ENCODE measurements at regions not wholly inside any gene's neighbourhood (a gene's known extent, or its start where the extent isn't known, plus 50 kb on each side); places are given as distances from the start of the nearest gene placed in this dataset.
"Not testable (repeated sequence)": the region's sequence is repeated elsewhere in the genome, so short reads cannot be mapped to it uniquely, and the experiment has no call there.

DNA sequence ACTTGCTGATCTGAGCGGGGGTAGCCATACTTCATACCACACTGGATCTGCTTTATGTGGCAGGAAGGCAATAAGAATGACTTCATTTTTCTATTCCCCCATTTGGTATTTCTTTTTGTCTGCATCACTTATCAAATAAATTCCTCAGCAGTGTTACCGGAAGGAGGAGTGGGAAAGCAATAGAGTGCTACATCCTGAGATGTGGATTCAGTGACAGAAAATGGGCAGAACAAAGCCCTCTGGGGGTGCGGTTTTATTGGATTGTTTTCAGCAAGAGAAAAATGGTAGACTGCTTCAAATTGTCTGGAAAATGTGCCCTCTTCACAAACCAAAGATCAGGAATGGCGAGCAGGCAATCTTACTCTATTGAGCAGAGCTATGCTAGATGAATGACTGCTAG lies 751.9 kb upstream of the NEGR1 start:
- DNase-seq, result no peak

DNA sequence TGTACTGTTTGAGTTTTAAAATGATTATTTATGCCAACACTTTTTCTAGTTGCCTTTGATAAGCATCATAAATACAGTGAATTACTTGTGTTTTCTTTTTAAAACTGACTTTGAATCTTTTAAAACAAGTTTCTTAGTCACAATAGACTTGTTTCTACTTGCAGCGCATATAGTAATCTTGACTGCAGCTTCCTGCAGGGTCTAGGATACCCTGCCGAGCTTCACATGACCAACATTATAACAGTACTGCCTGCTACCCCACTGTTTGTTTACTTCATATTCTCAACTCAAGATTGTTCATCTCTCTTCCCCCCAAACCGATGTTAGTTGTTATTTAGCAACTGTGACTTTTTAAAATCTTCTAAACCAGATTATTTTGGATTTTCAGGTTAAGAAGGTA lies 751.3 kb upstream of the NEGR1 start:
- DNase-seq, result no peak

DNA sequence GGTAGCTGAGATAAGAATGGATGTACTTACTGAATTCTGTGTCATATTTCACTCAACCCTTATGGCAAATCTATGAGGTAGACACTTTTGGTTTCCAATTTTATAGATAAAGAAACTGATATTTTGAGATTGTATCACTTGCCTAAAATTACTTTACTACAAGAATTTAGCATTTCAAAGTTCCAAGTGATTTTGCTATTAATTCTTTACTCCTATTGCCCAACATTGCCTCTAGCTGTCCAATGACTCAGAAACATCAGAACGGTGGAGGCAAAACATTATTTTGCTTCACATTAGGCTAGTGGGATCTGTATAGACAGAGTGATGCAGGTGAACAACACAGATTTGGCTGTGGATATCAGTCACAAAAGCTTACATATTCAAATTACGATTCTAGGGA lies 747.2 kb upstream of the NEGR1 start:
- DNase-seq, result no peak

DNA sequence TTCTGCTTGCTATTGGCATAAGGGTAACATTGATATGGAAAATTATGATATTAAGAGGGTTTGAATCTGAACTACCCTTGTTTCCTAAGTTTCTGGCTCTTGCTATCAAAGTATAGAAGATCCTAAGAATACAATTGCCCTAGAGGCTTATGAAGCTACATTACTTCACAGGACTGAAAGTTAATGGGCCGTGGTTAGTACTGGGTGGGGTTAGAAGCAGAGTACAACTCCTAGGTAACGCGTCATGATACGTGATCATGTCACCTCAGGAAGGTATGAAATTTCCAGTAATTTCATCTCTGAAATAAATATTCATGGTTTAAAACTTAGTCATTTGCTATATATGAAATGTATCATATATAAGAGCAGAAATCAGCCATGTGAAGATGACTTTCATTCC lies 743.8 kb upstream of the NEGR1 start:
- DNase-seq, result no peak

DNA sequence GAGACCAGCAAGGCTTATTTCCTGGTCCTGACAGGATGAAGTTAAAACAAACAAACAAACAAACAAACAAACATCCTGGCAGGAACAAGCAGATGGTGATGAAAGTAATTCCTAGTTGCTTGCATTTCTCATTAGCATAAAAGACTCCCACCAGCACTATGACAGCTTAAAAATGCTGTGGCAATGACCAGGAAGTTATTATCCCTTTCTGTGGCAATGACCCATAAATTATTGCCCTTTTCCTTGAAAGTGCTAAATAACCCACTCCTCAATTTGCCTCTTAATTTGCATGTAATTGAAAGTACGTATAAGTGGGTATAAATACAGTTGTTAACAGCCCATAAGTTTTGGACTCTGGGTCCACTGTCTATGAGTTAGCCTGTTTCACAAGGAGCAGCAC lies 727.6 kb upstream of the NEGR1 start:
- no peak for DNase-seq

DNA sequence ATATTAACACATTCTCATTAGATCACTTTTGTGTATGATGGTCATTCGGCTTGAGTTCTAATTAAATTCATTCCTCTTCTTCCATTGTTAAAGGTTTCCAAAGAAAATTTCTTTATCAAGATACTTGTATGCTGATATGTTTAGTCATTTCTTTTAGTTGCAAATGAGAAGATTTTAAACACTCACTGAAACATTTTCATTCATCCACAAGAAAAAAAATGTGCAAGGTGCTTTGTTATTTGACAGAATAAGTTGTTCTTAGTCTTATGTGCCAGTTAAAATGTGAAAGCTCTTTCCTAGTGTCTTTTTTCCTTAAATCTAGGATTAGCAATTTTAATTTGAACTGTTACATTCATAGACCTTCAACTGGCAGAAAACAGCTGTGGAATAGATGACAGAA lies 727.0 kb upstream of the NEGR1 start:
- DNase-seq, result no peak

DNA sequence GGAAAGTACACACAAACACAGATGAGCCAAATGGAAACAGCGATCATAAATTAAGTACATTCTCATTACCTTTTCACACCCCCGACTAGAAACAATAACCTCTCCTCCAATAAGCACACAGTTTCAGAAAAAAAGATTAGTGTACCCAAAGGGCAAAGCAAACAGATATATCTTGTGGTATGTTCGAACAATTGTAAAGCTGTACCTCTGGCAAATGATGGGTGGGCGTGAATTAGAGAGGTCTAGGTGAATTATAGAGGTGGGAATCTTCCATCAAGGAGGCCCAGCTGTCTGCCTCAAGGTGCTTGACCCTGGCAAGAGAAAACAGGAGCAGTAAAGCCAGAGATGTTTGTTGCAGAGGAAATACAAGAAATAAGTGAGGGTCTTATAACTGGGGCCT lies 715.3 kb upstream of the NEGR1 start:
- no peak for DNase-seq

DNA sequence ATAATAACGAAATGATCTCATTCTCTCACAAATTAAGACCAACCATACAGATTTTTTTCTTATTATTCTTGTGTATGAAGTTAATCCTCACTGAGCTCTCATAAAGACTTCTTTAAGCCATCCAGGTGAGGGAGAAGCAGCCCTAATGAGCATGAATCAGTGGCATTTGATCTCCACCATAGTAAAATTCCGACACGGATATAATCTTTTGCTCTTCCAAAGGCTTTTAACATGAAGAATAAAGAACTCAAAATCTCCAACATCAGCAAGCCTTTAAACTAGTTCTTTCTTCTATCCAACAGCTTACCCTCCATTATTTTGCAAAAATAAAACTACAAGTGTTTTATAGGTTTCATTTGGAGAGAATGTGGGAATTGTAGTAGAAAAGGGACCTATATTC lies 714.7 kb upstream of the NEGR1 start:
- no peak for DNase-seq

DNA sequence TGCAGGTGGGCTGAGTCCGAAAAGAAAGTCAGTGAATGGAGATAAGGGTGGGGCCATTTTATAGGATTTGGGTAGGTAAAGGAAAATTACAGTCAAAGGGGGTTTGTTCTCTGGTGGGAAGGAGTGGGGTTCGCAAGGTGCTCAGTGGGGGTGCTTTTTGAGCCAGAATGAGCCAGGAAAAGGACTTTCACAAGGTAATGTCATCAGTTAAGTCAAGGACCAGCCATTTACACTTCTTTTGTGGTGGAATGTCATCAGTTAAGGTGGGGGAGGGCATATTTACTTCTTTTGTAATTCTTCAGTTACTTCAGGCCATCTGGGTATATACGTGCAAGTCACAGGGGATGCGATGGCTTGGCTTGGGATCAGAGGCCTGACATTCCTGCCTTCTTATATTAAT lies 705.5 kb upstream of the NEGR1 start:
- not testable (repeated sequence) for DNase-seq

DNA sequence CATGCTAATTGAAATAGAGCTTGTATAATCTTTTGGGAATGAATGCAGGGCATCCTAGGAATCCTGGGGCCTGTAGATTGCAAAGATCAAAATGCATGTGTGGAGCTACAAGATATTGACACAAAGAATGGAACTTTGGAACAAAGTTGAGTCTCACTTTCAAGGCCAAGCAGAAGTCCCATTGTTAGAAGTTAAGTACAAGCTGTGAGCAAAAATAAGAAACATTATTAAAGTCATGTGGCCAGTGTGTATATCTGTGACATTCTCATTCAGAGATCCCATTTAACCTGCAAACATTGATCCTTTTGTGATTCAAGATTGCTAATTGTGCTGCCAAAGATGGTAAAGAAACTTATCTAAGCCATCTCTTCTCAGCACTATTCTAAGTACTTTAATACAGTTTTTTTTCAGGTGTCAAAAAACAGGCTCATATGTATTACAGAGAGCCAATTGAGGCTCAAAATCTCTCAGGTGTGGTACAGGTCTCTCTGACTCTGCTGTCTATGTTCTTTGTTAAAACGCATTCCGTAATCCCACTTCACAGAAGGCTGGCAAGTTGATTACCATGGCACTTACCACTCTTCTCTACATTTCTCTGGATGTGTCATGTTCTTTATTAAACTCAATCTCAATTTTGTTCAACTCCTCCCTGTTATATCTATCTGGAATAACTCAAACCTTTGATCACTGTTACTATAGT lies 704.4 kb upstream of the NEGR1 start:
- DNase-seq, result no peak

DNA sequence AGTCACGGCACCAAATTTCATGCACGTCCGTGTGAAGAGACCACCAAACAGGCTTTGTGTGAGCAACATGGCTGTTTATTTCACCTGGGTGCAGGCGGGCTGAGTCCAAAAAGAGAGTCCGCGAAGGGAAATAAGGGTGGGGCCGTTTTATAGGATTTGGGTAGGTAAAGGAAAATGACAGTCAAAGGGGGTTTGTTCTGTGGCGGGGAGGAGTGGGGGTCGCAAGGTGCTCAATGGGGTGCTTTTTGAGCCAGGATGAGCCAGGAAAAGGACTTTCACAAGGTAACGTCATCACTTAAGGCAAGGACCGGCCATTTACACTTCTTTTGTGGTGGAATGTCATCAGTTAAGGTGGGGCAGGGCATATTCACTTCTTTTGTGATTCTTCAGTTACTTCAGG lies 702.7 kb upstream of the NEGR1 start:
- DNase-seq, result not testable (repeated sequence)

DNA sequence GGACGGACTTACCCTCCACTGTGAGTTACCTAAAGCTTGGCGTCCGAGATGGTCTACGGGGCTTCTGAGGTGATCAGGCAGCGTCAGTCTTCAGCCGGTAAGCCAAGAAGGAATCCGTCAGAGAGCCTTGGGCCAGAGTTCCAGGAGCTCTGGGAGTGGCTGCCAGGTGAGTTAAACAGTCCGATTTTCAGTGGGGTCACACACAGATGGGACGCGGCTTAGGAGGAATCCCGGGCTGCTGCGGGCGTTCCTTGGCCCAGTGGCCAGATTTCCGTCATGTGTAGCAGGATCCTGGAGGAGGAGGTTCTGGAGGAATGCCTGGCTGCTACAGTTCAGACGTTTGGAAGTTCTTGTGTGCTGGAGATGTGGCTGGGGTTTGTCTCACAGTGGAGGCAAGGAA lies 700.7 kb upstream of the NEGR1 start:
- not testable (repeated sequence) for DNase-seq

DNA sequence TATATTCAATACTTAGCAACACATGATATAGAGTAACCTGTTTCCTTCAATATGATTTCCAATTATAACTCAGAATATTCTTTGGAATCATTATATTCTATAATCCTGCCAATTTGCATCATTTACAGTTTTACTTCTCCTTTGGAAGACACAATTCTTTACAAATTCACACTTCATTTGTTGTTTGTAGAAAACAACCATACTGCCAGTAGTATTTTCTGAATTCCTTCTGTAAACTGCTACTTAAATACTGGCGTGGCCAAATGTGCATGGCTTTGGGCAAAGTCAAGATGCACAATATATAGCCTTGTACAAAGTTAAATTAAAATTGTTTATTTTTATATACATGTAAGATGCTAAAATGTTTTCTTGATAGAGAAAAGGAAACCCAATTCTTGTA lies 687.1 kb upstream of the NEGR1 start:
- no peak for DNase-seq

DNA sequence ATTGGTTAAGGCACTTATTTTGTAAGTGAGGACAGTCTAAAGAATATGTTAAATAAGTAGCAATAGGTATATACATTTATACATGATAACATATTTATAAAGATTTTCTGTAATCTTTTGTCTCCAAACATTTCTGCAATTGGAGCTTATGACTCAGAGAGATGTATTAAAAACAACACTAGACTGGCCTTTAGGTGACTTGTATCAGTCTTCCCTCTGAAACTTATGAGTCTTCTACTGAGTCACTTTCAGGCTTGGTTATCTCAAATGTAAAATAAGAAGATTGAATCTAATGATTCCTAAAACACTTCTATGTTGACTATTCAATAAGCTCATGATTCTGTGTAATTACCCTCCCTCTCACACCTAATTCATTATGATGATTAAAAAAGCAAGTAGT lies 672.6 kb upstream of the NEGR1 start:
- no peak for DNase-seq

DNA sequence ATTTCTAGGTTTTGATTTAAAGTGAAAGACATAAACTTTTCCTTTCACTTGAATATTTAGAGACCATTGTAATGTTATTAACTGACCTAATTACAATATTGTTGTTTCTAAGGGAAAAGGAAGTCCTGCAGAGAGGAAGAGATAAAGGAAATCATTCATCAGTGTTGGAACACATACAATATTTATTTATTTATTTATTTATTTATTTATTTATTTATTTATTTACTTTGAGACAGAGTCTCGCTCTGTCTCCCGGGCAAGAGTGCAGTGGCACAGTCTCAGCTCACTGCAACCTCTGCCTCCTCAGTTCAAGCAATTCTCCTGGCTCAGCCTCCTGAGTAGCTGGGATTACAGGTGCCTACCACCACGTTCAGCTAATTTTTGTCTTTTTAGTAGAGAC lies 668.6 kb upstream of the NEGR1 start:
- not testable (repeated sequence) for DNase-seq

DNA sequence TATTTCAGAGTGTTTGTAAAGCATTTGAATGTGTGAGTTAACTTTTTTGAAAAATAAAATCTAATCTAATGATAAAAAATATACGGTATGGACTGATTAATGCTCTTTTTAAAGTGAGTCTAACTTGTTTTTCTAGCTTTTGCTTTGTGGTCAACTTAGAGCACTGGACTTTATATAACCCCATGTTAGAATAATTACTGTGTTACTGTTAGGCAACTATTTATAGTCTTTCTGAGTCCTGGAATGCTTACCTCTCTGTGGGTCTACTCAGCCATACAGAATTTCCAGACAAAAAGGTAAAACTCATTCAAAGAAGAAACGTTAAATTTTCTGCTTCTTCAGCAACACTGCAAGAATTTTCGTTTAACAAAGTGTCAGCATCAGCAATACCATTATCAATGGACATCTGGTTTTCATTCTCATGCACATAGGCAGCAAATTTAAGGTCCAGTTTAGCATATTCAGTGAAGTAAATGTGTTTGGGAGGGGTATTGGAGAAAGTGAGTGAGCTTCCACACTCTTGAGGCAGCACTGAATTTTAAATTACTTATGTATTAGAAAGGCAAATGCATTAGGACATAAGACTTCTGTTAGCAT lies 664.7 kb upstream of the NEGR1 start:
- no peak for DNase-seq

DNA sequence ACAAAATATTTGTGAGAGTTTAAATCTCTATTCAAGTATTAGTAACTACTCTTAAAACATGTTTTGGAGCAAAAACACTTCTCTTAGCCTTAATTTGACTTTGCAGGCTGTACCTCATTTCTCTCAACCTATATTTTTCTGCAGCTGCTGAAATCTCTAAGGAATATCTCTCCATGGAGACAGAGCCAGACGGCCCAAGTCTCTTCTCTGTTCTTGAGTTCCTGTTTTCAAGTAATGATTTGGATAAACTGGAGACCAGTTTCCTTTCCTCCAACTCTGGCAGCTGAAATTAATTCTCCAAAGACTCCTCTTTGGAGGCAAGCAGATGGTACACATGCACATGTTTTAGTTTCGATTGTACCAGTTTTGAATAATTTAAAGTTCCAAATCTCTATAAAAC lies 659.7 kb upstream of the NEGR1 start:
- DNase-seq, result no peak

DNA sequence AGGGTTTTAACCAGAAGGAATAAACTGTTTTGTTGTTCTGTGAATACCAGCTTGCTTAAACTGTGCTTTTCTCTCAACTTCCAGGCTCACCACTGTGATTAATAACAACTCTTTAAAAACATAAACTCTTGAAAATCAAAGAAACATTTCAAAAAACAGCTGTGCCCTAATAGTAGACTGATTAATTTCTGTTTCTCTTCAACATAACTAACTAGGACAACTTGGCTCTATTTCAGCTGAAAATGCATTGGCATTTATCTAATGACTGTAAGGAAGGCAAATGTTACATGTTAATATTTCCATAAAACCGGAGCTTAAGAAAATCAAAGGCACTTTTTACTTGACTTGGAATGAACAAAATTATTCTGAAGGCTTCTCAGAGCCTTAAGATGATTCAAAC lies 656.1 kb upstream of the NEGR1 start:
- DNase-seq, result no peak

DNA sequence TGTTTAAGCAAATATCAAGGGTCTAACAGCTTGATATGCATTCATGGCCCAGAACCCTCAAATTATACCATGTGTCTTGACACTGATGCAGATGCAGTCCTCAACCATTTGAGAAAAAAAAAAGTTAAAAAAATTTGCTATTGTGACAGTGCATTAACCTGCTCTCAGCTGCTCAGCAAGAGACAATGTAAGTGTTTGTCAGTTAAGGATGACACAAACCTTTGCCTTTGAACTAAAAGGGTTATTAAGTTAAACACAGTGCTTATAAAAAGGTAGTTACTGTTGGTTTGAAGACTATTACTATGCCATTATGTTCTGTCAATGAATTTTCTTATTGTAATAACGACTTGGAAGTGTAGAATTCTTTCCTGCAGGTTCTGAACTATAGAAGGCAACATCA lies 655.6 kb upstream of the NEGR1 start:
- DNase-seq, result no peak

DNA sequence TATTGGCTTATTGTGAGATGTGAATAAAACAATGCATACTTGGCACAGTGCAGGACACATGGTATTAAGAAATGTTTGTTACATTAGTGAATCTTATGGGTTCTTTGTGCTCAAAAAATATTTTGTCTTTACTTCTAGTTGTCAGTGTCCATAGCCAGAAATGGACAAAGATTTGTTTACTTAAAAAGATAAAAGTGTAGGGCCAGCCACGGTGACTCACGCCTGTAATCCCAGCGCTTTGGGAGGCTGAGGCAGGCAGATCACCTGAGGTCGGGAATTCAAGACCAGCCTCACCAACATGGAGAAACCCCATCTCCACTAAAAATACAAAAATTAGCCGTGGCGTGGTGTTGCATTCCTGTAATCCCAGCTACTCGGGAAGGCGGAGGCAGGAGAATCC lies 654.6 kb upstream of the NEGR1 start:
- no peak for DNase-seq

DNA sequence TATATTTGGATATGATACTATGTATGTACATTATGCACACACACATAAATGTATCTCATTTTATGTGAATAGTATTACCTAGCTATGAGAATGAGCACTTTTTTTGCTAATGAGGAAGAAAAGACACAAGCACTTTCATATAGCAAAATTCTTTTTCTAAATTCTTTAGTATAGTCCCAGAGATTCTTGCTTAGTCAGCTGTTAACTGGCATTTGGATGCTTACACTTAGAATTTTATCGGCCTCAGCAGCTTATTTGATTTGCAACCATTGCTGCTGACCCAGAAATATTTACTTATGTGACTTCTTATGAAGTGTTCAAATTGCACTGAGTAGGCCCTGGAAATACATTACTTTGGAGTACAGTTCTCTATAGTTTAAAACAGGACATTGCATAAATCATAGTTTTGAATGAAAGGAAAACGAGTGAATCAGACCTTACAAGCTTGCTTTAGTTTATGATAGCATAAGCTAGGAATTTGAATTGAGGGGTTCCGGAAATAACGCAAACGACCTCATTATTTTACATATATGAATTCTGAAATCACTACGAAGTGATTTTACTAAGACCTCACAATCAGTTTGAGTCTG lies 653.9 kb upstream of the NEGR1 start:
- no peak for DNase-seq

DNA sequence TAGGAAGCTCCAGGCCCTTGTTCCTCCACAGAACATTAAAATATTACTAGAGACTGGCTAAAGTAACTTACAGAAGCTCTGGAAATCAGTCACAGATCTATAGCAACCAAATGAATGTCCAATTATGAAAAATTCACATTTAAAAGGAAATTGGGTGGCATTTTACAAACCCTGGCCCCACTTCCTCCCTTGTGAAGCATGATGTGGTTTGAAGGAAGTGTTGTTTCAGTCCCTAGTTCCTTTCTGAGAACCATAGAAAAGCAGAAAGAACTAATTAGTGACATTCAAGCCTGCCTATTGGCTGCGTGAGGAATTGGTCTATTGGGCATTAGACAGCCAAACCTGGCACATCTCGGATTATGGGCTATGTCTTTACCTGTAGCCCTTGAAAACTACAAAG lies 649.7 kb upstream of the NEGR1 start:
- no peak for DNase-seq

DNA sequence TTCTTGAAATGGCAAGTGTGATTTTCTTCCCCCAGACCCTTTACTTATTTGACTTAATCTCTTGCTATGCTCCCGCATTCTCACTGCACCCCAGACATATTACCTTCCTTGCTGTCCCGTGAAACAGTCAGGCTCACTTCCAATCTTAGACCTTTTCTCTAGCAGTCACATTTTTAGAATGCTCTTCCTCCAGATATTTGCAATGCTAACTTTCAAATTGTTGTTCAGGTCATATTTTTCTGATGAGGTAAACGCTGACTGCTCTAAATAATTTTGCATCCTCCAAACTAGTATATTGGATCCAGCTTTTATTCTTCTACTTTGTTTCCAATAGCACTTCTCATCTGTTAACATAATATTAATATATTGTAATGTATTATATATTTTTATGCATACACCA lies 648.2 kb upstream of the NEGR1 start:
- DNase-seq, result no peak

DNA sequence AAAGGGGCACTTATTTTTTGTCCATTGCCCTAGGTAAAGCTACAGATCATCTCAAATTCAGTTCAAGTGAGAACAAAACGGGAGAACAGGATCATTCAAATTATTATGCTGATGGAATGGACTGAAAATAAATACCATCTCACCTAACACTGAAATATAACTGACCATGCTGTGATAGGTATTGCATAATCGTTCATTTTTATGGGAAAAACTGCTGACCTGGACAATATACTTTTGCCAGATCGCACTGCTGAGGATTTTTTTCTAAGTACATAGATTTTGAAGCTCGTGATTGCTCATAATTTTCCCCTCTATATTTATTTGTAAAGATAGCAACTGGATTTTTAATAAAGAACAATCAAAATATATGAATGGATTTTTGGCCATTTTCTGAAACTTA lies 636.6 kb upstream of the NEGR1 start:
- no peak for DNase-seq

DNA sequence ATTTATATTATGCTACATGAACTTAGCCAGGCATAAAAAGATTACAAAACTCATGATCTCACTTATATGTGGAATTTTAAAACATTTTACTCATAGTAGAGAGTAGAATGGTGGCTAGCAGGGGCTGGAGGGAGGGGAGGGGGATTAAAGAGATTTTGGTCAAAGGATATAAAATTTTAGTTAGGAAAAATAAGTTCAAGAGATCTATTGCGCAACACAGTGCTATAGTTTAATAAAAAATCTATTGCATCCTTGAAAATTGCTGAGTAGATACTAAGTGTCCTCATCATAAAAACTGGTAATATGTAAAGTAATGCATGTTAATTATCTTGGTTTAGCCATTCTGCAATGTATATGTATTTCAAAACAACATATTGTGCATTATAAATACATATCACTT lies 635.6 kb upstream of the NEGR1 start:
- DNase-seq, result no peak
